Suprapubic skin (tissue), 4 donors: ENCODE measurements at regions not wholly inside any gene's neighbourhood (a gene's known extent, or its start where the extent isn't known, plus 50 kb on each side); places are given as distances from the start of the nearest gene placed in this dataset.

Experiments
- DNase-seq, 2 donors: peaks; one replicate each; pipeline ENCODE4 v3.0.0-alpha.2; 2019; ENCODE audit warnings: low spot score in 2 of 2
- H3K27ac ChIP-seq: fragments of 200-600 bp; sonication (generic); one replicate; pipeline ENCODE4 v1.5.1; 2019
- H3K27me3 ChIP-seq: fragments of 200-600 bp; sonication (generic); one replicate; pipeline ENCODE4 v1.5.1; 2019
- H3K36me3 ChIP-seq: fragments of 200-600 bp; sonication (generic); one replicate; pipeline ENCODE4 v1.5.1; 2019
- H3K4me1 ChIP-seq: fragments of 200-600 bp; sonication (generic); one replicate; pipeline ENCODE4 v1.5.1; 2019
- H3K4me3 ChIP-seq: fragments of 200-600 bp; sonication (generic); one replicate; pipeline ENCODE4 v1.5.1; 2019; ENCODE audit warnings: mild to moderate bottlenecking
- H3K9me3 ChIP-seq: fragments of 200-600 bp; sonication (generic); one replicate; pipeline ENCODE4 v1.5.1; 2019
- CTCF ChIP-seq, 2 donors: fragments of 200-600 bp in 1 of 2; fragments of 450-650 bp in 1 of 2; sonication (generic) in 1 of 2; IDR thresholded peaks; one replicate each; pipeline ENCODE4 v1.5.1; 2016 to 2019; ENCODE audit warnings: antibody characterized with exemption in 2 of 2, mild to moderate bottlenecking in 1 of 2, moderate library complexity in 1 of 2
- EP300 ChIP-seq: sonication (generic); formaldehyde crosslinking; IDR thresholded peaks from one replicate; pipeline ENCODE4 v1.6.1; 2017; ENCODE audit warnings: antibody characterized with exemption
- POLR2A ChIP-seq, 2 donors: fragments of 450-650 bp; IDR thresholded peaks; one replicate each; pipeline ENCODE4 v1.6.1; 2017; ENCODE audit warnings: antibody characterized with exemption in 2 of 2, mild to moderate bottlenecking in 2 of 2, moderate library complexity in 2 of 2
- POLR2AphosphoS5 ChIP-seq, 3 donors: sonication (generic); formaldehyde crosslinking; IDR thresholded peaks; one replicate each; pipeline ENCODE4 v1.6.1; 2017; ENCODE audit warnings: antibody characterized with exemption in 3 of 3
- WGBS: methylation state at CpG from one replicate; pipeline ENCODE4 v1.1.5; 2018; 5-methylcytosine and 5-hydroxymethylcytosine counted together

- 83% methylated on average over 5 of the region's 5 CpGs for WGBS
- H3K27me3 ChIP-seq = no peaks in the 10 kb centered on the region
- DNase-seq = no peak
- H3K9me3 ChIP-seq = no peaks in the 10 kb centered on the region
- H3K27ac ChIP-seq = no peak overlapping the region
- TF ChIP-seq EP300 (no peak), POLR2A (IDR thresholded peaks at IDR 0.05) (no peak), POLR2AphosphoS5 (IDR thresholded peaks at IDR 0.05) (no peak)
- no peaks in the 10 kb centered on the region for H3K36me3 ChIP-seq
- no peaks in the 10 kb centered on the region for H3K4me1 ChIP-seq
- no peak overlapping the region for H3K4me3 ChIP-seq
These were observed 233.9 kb downstream of the ZNF248 start for GRCh38 chr10:37623506-37623905.

- no peaks in the 10 kb centered on the region for H3K4me1 ChIP-seq
- no peaks in the 10 kb centered on the region for H3K36me3 ChIP-seq
- TF ChIP-seq EP300 (no peak), POLR2AphosphoS5 (IDR thresholded peaks at IDR 0.05) (no peak), CTCF (IDR thresholded peaks at IDR 0.05) (no peak), POLR2A (IDR thresholded peaks at IDR 0.05) (no peak)
- no peak overlapping the region for H3K27ac ChIP-seq
- no peaks in the 10 kb centered on the region for H3K27me3 ChIP-seq
- H3K9me3 ChIP-seq = peaks cover 6% of the 10 kb centered on the region
- WGBS = 52% methylated on average over 3 of the region's 3 CpGs
- DNase-seq = no peak
- H3K4me3 ChIP-seq = no peak overlapping the region
These were observed 238.1 kb downstream of the ZNF248 start for GRCh38 chr10:37619336-37619735.

GRCh38 chr10:37588299-37588698, 269.1 kb downstream of the ZNF248 start:
- H3K9me3 ChIP-seq = no peaks in the 10 kb centered on the region
- H3K27ac ChIP-seq = no peak overlapping the region
- TF ChIP-seq POLR2A (IDR thresholded peaks at IDR 0.05) = no peak
- TF ChIP-seq EP300 = no peak
- no peak for TF ChIP-seq CTCF (IDR thresholded peaks at IDR 0.05)
- TF ChIP-seq POLR2AphosphoS5 (IDR thresholded peaks at IDR 0.05) = no peak
- no peaks in the 10 kb centered on the region for H3K36me3 ChIP-seq
- no peak overlapping the region for H3K4me3 ChIP-seq
- WGBS = 87% methylated on average over 6 of the region's 6 CpGs
- no peaks in the 10 kb centered on the region for H3K27me3 ChIP-seq
- no peak for DNase-seq
- H3K4me1 ChIP-seq = no peaks in the 10 kb centered on the region

- 31% methylated on average over 4 of the region's 4 CpGs for WGBS
- no peaks in the 10 kb centered on the region for H3K4me1 ChIP-seq
- no peak for DNase-seq
- H3K4me3 ChIP-seq = no peak overlapping the region
- H3K27me3 ChIP-seq = no peaks in the 10 kb centered on the region
- H3K9me3 ChIP-seq = no peaks in the 10 kb centered on the region
- TF ChIP-seq EP300 (no peak), CTCF (IDR thresholded peaks at IDR 0.05) (no peak), POLR2AphosphoS5 (IDR thresholded peaks at IDR 0.05) (no peak), POLR2A (IDR thresholded peaks at IDR 0.05) (no peak)
- no peak overlapping the region for H3K27ac ChIP-seq
- no peaks in the 10 kb centered on the region for H3K36me3 ChIP-seq
These were observed 272.8 kb downstream of the ZNF248 start for GRCh38 chr10:37584643-37585042.

- DNase-seq = no peak
- Histone ChIP-seq H3K4me3 (no peak overlapping the region), H3K27ac (no peak overlapping the region), H3K9me3 (no peaks in the 10 kb centered on the region), H3K4me1 (no peaks in the 10 kb centered on the region), H3K36me3 (no peaks in the 10 kb centered on the region), H3K27me3 (no peaks in the 10 kb centered on the region)
- TF ChIP-seq EP300 = no peak
- no peak for TF ChIP-seq POLR2AphosphoS5 (IDR thresholded peaks at IDR 0.05)
- TF ChIP-seq POLR2A (IDR thresholded peaks at IDR 0.05) = no peak
- no peak for TF ChIP-seq CTCF (IDR thresholded peaks at IDR 0.05)
These were observed 275.2 kb downstream of the ZNF248 start for GRCh38 chr10:37582237-37582636.

- 86% methylated on average over 1 of the region's 1 CpG for WGBS
- Histone ChIP-seq H3K4me1 (no peaks in the 10 kb centered on the region), H3K9me3 (peaks cover 9% of the 10 kb centered on the region), H3K27me3 (no peaks in the 10 kb centered on the region), H3K27ac (no peak overlapping the region), H3K36me3 (no peaks in the 10 kb centered on the region), H3K4me3 (no peak overlapping the region)
- TF ChIP-seq POLR2AphosphoS5 (IDR thresholded peaks at IDR 0.05) (no peak), CTCF (IDR thresholded peaks at IDR 0.05) (no peak), EP300 (no peak), POLR2A (IDR thresholded peaks at IDR 0.05) (no peak)
- DNase-seq = no peak
These were observed 281.3 kb downstream of the ZNF248 start for GRCh38 chr10:37576154-37576553.
